ENCODE measurements at regions not wholly inside any gene's neighbourhood (a gene's known extent, or its start where the extent isn't known, plus 50 kb on each side); places are given as distances from the start of the nearest gene placed in this dataset.
A peak's percentile ranks its signal among the peaks of the same experiment; 100 is the strongest.

GRCh38 chr6:8187209-8187608 lies 84.9 kb upstream of the EEF1E1 start:
- no peak for TF ChIP-seq CTCF (IDR thresholded peaks at IDR 0.05)
- Mint-ChIP-seq H3K9me3 (ENCODE audit: unreplicated experiment) (no peaks in the 10 kb centered on the region), H3K36me3 (ENCODE audit: unreplicated experiment) (no peaks in the 10 kb centered on the region), H3K27ac (ENCODE audit: unreplicated experiment) (no peak overlapping the region), H3K4me1 (ENCODE audit: unreplicated experiment) (peaks cover 21% of the 10 kb centered on the region), H3K27me3 (ENCODE audit: unreplicated experiment) (peaks cover 3% of the 10 kb centered on the region), H3K4me3 (ENCODE audit: unreplicated experiment) (no peak overlapping the region)
- DNase-seq (ENCODE audit: extremely low spot score, unreplicated experiment), result no peak

GRCh38 chr6:8182902-8183665 lies 80.7 kb upstream of the EEF1E1 start:
- no peaks in the 10 kb centered on the region for H3K27me3 Mint-ChIP-seq (ENCODE audit: unreplicated experiment)
- H3K27ac Mint-ChIP-seq (ENCODE audit: unreplicated experiment), result peak overlapping the region; percentile 72
- DNase-seq (ENCODE audit: extremely low spot score, unreplicated experiment), result no peak
- peaks cover 53% of the 10 kb centered on the region for H3K4me1 Mint-ChIP-seq (ENCODE audit: unreplicated experiment)
- TF ChIP-seq CTCF (IDR thresholded peaks at IDR 0.05), result no peak
- H3K9me3 Mint-ChIP-seq (ENCODE audit: unreplicated experiment), result no peaks in the 10 kb centered on the region
- H3K36me3 Mint-ChIP-seq (ENCODE audit: unreplicated experiment), result no peaks in the 10 kb centered on the region
- no peak overlapping the region for H3K4me3 Mint-ChIP-seq (ENCODE audit: unreplicated experiment)

GRCh38 chr6:8181951-8182845 lies 79.8 kb upstream of the EEF1E1 start:
- H3K36me3 Mint-ChIP-seq (ENCODE audit: unreplicated experiment), result no peaks in the 10 kb centered on the region
- TF ChIP-seq CTCF (IDR thresholded peaks at IDR 0.05), result no peak
- H3K4me1 Mint-ChIP-seq (ENCODE audit: unreplicated experiment), result peaks cover 60% of the 10 kb centered on the region
- peak overlapping the region; percentile 72 for H3K27ac Mint-ChIP-seq (ENCODE audit: unreplicated experiment)
- DNase-seq (ENCODE audit: extremely low spot score, unreplicated experiment), result no peak
- H3K27me3 Mint-ChIP-seq (ENCODE audit: unreplicated experiment), result peaks cover 4% of the 10 kb centered on the region
- no peak overlapping the region for H3K4me3 Mint-ChIP-seq (ENCODE audit: unreplicated experiment)
- no peaks in the 10 kb centered on the region for H3K9me3 Mint-ChIP-seq (ENCODE audit: unreplicated experiment)

- Mint-ChIP-seq H3K4me3 (ENCODE audit: unreplicated experiment) (no peak overlapping the region), H3K27ac (ENCODE audit: unreplicated experiment) (no peak overlapping the region), H3K4me1 (ENCODE audit: unreplicated experiment) (peaks cover 60% of the 10 kb centered on the region)
Measured at GRCh38 chr6:8181160-8181881, 79.0 kb upstream of the EEF1E1 start.

More at GRCh38 chr6:8181160-8181881, 79.0 kb upstream of the EEF1E1 start:
- Mint-ChIP-seq H3K36me3 (ENCODE audit: unreplicated experiment) (no peaks in the 10 kb centered on the region), H3K27me3 (ENCODE audit: unreplicated experiment) (peaks cover 6% of the 10 kb centered on the region), H3K9me3 (ENCODE audit: unreplicated experiment) (no peaks in the 10 kb centered on the region)
- TF ChIP-seq CTCF (IDR thresholded peaks at IDR 0.05), result no peak
- DNase-seq (ENCODE audit: extremely low spot score, unreplicated experiment), result no peak

Data from osteocyte (in vitro differentiated cells).